HG02623 (cell line): ENCODE measurements at regions not wholly inside any gene's neighbourhood (a gene's known extent, or its start where the extent isn't known, plus 50 kb on each side); places are given as distances from the start of the nearest gene placed in this dataset.
"Not testable (repeated sequence)": the region's sequence is repeated elsewhere in the genome, so short reads cannot be mapped to it uniquely, and the experiment has no call there.

Source experiments
- ATAC-seq: cut with Tn5 transposase; IDR thresholded peaks from one replicate; pipeline ENCODE4 v1.9.1; 2021; ENCODE audit warnings: moderate library complexity; ENCODE audit not compliant: unreplicated experiment

DNA sequence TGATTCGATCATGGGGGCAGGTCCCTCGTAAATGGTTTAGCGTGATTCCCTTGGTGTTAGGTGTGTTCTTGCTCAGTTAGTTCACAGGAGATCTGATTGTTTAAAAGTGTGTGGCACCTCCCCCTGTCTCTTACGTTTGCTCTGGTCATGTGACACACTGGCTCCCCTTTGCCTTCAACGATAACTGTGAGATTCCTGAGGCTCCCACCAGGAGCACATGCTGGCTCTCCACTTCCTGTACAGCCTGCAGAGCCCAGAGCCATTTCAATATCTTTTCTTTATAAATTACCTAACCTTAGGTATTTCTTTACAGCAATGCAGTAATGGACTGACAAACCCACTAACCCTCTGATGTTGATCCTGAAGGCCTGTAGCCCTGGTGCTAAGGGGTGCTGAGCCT is 141.9 kb downstream of the FCRL5 start:
- no peak for ATAC-seq

DNA sequence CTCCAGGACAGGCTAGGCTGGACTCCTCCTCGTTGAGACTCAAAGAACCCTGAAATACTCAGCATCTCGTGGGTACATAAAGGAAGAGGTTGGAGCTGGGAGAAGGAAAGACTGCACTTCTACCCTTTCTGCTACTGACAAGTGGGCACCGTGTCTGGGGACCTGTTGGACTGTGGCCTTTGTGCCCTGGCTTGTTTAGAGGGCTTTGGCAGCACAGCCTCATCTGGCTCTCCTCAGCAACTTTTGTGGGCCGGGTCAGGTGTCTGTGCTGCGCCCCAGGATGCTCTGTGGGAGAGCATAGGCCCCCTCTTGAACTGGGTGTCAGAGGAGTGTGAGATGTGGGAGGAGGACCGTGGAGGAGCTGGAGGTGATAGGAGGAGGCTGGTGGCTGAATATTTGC is 142.4 kb downstream of the FCRL5 start:
- ATAC-seq: no peak

DNA sequence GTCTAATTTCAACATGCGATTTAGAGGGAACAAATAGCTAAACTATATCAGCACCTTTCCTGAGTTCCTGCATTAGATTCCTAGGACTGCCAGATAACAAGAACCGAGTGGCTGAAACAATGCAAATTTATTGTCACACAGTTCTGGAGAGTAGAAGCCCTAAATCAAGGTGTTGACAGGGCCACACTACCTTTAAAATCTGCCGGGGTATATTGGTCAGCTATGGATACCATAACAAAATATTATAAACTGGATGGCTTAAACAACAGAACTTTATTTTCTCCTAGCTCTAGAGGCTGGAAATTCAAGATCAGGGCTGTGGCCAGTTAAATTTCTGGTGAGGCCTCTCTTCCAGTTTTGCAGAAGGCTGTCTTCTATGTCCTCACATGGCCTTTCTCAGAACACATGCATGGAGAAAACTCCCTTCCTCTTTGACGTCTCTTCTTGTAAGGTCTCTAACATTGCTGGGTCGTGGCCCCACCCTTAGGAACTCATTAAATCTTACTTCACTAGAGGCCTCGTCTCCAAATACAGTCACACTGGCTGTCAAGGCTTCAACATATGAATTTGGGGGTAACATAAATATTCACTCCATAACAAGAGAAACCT is 144.3 kb downstream of the FCRL5 start:
- no peak for ATAC-seq

DNA sequence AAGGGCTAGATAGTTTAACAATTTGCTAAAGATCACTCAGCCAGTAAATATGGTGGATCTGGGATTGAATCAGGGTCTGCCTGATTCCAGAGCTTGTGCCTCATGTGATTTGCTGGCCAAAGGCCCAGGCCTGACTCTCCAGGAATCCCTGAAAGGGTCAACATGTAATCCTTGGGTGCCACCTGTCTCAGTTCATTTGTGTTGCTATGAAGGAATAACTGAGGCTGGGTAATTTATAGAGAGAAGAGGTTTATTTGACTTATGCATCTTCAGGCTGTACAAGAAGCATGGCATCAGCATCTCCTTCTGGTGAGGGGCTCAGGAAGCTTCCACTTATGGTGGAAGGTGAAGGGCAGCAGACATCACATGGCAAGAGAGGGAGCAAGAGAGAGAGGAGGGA is 144.9 kb downstream of the FCRL5 start:
- no peak for ATAC-seq

DNA sequence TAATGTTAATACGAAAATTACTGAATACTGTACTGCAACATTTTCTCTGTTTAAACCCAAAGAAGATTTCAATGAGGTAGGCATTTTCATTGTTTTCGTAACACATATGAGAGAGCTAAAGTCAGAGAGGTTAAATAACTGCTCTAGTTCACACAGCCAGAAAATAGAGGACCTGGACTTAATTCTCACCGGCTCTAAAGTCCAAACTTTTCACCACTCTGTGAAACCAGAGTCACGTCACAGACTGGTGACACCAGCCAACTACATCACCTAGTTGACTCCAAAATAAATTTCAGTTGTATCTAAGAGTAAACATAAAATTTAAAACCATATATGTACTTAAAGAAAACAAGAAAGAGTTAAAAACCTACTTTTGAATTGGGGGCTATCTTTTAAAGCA is 146.7 kb downstream of the FCRL5 start:
- no peak for ATAC-seq

DNA sequence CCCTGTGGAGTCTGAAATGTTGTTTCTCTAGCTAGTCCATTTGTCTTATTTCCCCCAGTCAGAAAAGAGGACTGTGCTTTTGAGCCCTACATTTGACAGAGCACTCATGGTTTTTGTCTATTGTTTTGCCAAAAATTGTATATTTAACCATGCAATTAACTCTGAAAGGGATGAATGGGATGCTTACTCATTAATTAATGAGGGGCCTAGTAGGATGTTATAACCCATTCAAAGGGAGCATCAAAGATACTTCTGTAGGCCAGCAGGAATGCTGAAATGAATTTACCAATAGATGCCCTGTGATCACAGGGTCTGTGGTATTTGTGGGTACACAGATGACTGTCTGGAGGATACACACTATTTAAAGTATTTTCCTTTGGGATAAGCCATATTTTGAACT is 147.7 kb downstream of the FCRL5 start:
- ATAC-seq: no peak

DNA sequence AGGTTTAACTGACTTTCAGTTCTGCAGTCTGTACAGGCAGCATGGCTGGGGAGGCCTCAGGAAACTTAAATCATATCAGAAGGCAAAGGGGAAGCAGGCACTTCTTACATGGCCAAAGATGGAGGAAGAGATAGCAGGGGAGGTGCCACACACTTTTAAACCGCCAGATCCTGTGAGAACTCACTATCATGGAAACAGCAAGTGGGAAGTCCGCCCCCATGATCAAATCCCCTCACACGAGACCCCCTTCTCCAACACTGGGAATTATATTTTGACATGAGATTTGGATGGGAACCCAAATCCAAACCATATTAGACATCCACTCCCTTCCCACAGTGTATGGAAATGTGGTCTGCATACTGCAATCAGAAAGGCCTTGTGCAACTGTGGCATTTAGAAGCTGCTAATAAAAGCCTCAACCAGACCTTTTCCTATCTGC is 148.2 kb downstream of the FCRL5 start:
- no peak for ATAC-seq

DNA sequence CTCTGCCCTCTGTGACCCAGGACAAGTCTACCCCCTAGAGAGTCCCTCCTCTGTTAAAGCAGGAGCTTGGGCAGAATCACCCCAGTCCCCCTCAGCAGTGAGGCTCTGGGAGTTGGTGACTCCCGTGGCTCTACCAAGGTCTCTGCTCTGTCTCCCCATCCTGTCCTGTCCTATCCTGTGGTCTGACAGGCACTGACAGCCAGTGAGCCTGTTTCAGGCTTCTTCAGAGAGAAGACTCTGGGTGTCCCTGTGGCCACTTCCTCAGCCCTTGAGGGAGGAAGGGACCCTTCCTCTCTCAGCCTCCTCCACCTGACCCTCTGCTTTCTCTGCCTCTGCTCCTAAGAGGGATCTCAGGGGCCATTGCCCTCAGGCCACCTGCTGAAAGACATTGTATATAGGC is 148.7 kb downstream of the FCRL5 start:
- ATAC-seq: peak; percentile 17

DNA sequence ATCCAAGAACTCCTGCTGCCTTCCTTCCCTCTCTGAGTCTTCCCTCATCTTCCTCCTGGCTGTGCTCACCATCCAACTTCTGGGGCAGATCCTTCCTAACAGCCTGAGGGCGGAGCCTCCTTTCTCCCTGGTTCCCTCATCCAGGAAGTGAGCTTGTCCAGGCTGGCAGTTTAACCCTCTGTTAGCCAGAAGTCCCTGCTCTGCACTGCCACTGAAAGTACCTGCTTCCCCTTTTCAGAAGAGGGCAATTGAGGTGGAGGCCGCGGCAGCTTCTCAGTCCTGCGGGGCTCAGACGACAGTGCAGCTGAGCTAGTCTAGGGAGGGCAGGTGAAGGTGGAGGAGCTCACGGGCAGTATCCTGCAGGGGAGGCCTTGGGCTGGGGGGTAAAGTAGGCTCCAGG is 149.1 kb downstream of the FCRL5 start:
- ATAC-seq: peak; percentile 54

DNA sequence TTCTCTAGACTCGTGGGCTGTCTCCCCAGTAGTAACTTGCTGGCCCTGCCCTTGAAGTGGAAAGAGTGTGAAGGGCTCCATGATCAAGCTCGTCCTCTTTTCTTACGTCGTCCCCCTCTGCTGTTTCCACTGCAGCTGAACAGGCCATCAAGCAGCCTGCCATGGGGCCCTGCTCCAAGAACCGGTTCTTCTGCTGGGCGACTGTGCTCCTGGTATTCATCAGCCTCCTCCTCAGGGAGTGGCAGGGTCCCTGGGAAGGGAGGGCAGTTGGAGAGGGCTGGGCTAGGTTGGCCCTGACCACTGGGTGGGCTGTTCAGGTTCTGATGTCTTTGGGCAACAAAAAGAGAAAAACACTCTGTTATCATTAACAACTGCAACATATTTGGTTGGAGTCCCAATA is 151.5 kb downstream of the FCRL5 start:
- no peak for ATAC-seq

DNA sequence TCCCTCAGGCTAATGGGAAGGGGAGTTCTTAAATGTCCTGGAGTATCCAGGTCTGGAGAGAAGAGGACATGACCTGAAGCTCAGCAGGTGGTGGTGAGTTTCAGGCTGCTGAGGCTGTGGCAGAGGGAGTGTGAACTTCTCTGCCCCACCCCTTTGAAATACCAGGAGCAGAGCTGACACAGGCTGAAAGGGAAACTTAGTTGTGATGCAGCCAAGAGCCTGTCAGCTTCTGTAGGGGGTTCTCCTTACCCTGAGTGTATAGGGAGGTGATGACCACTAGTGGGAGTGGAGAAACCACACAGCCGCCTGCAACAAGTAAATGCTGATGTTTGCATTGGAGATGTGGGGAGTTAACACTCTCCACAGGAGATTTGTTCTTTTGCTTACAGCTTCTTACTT is 152.3 kb downstream of the FCRL5 start:
- ATAC-seq: no peak

DNA sequence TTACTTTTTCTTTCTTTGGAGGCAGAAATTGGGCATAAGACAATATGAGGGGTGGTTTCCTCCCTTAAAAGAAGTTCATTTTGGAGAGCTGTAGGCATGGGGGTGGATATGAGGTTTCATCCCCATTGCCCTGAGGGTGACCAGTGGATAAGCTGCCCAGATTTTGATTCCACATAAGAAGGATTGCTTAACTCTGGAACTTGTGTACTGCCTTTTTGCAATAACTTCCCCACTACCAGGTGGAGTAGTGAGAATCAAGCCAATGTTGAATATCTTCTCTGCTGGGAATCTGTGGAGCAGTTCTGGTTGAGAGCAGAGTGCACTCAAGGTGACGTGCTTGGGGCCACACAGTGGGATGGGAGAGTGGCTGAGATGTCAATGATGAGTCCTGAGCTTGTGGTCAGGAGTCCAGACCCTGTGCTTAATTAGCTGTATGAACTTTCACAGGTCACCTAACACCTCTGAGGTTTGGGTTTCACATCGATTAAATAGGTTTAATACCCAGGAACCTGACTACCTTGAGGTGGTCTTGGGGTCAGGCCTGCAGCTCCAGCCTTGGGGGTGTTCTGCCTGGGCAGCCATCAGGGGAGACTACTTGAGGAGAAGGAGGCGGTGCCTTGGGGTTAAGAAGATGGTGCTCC is 152.9 kb downstream of the FCRL5 start:
- no peak for ATAC-seq

DNA sequence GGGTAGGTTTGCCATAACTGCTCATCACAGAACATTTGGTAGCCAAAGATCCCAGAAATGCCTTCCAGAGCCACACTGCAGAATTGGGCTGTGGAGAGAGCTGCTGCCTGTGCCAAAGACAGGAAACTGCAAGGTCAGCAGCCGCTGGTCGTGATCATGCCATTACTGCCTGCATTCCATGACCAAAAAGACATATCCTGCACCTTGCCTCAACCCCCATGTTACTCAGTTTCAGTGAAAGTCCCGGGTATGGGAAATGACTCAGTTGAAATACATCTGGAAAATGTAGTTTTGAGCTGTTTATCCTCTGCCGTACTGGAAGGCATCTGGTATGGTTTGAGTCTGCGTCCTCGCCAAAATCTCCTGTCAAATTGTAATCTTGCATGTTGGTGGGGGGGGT is 161.7 kb downstream of the FCRL5 start:
- ATAC-seq: no peak

DNA sequence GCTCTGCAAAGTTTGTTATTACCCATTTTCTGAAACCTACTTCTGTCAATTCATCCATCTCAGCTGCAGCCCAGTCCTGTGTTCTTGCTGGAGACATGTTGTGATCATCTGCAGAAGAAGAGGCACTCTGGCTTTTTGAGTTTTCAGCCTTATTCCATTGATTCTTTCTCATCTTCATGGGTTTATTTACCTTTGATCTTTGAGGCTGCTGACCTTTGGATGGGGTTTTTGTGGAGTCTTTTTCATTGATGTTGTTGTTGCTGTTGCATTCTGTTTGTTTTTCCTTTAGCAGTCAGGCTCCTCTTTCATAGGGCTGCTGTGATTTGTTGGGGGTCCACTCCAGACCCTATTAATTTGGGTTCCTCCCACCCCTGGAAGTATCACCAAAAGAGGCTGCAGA is 164.3 kb downstream of the FCRL5 start:
- no peak for ATAC-seq

DNA sequence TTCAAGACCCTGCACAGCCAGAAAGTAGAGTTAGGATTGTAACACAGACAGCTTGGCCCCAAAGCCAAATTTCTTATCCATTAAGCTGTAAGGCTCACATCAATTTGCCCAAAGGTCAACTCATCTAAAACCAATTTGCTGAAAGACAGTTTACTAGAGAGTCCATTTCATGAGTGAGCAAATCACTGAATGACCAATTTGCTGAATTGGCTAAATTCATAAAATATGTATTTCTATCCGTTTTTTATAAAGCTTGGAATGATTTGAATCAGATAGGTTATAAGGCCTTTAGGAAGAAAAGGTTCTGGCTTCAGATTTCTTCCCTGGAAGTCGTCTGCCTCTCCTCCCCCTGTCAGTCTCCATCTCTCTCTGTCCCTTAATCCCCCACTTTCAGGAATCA is 168.1 kb downstream of the FCRL5 start:
- ATAC-seq: no peak

DNA sequence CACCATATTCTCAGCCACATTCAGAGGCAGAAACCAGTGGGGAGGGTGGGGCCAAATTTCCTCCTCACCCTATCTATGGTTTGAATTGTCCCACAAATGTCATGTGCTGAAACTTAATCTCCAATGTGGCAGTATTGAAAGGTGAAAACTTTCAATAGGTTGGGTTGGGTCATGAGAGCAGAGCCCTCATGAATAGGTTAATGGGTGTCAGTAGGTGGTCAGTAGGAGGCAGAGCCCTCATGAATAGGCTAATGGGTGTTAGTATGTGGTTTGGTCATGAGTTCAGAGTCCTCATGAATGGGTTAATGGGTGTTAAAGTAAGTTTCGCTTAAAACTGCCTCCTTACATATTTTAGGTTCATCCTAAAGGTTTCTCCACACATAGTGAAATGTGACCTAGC is 170.0 kb downstream of the FCRL5 start:
- ATAC-seq: no peak

DNA sequence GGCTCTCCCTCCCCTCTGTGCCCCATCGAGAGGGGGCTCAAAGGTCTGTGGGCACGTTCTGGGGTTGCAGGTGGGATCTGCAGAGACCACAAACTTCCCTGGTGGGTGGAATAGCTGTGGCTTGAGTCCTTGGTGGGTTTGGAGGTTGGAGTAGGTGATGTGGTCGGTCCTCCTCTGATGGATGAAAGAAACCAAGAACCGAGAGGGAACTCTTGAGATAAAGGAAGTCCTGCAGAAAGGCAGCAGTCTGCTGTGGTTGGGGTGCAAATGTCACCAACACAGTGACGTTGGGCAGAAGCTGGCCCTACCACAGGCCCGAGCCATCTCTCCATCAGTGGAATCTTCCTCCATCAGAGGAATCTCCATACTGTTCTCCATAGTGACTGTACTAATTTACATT is 171.8 kb downstream of the FCRL5 start:
- no peak for ATAC-seq

DNA sequence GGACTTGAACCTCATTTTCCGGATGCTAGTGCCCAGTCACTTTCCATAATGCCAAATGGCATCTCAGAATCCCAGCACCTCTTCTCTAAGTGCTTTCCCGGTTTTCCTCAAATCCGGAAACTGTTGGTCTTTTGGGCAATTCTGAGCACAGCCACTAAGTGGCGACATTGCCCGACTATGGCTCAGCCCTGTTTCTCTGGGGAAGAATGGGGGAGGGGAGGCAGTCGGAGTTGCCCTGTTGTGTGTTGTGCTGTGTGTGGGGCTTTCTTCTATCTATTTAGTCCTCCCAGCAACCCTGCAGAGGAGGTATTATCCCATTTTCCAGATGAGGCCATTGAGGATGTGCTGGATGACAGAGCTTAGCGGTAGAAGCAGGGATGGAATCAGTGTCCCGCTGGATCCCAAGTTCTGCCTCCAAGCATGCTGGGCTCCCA is 175.0 kb downstream of the FCRL5 start:
- not testable (repeated sequence) for ATAC-seq

DNA sequence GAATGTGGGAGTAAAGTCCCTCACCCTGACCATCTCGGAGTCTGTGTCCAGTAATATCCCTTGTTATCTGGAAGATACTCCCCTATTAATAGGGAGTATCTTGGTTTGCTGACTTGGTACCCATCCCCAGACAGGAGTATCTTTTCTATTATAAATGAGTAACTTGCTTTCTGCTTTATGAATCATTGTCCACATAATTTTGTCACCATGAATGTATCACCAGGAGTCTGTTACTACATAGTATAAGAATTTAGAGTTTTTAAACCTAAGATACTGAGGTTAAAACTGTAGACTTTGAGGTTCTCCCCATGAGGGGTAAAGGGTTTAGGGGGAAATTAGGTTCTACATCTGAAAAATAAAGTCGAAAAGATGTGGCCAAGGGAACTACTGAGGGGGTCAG is 175.6 kb downstream of the FCRL5 start:
- ATAC-seq: no peak

DNA sequence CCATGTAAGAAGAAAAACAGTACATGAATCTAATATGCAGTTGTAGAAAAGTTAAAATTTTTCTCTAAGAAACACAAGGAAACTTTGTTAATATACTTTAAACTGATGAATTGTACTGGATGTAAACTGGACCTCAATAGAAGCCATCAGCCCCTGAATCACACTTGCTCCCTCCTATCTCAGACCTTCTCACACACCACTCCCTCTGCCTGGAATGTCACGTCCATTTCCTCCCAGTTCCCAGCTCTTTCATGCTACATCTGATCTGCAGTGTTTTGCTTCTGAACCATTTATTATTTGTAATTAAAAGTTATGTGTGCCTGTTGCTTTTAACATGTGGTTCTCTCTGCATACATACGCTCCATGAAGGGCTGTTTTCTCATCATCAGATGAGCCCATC is 180.0 kb downstream of the FCRL5 start:
- not testable (repeated sequence) for ATAC-seq

DNA sequence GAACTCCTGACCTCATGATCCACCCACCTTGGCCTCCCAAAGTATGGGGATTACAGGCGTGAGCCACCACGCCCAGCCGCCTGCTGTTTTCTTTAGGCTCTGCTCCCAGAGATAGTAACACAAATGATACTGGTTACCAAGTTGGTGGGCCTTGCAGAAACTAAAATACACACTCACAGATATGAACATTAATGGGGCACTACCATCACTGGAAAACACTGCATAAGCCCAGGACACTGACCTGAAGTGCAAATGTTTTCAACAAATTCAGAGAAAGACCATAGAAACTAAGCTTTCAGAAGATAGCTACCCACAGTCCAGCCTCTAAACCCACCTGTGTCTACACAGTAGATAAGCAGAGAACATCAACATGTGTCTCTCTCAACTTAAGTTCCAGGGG is 180.5 kb downstream of the FCRL5 start:
- no peak for ATAC-seq

DNA sequence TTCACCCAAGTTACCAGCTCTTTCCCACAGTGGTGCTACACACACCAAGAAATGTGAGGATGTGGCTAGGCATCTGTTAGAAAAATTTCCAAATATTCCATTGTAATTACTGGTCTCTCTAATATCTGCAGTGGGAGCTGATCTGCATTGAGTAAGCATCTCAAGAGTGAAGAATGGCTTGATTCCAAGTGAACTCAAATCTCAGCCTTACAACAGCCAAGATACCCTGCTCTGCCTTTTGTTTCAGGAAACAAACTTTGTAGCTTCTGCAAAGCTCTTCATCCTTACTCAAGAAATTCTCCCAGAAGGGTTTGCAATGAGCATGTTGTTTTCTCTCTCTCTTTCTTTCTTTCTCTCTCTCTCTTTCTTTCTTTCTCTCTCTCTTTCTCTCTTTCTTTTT is 181.1 kb downstream of the FCRL5 start:
- ATAC-seq: no peak

DNA sequence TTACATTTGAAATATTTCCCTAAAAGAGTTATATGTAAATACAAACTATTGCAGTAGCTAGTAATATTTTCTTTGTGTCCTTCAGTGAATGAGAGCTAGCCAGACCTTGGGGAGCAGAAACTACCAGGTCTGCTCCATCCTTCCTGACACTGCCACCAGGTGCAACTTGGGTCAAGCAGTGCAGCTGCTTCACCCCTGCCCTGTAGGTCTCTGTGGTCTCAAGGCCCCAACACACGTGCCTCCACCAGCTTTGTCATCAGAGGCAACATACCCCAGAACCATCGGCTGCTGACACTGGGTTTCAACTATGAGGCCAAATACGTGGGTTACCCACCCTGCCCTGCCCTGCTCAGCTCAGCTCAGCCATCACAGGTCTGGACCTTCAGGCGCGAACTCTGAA is 181.6 kb downstream of the FCRL5 start:
- no peak for ATAC-seq
